GM19043 (cell line): ENCODE measurements at regions not wholly inside any gene's neighbourhood (a gene's known extent, or its start where the extent isn't known, plus 50 kb on each side); places are given as distances from the start of the nearest gene placed in this dataset.

ENCODE experiments used
- ATAC-seq: cut with Tn5 transposase; IDR thresholded peaks from one replicate; pipeline ENCODE4 v1.9.1; 2021; ENCODE audit warnings: low read depth; ENCODE audit not compliant: unreplicated experiment

- ATAC-seq: no peak
These were observed 476.3 kb upstream of the CDH5 start for GRCh38 chr16:65890203-65890602.

GRCh38 chr16:65889533-65889966 lies 476.9 kb upstream of the CDH5 start:
- no peak for ATAC-seq

GRCh38 chr16:65888201-65888600 lies 478.3 kb upstream of the CDH5 start:
- no peak for ATAC-seq

- no peak for ATAC-seq
These were observed 482.5 kb upstream of the CDH5 start for GRCh38 chr16:65884018-65884417.

GRCh38 chr16:65878347-65878746 lies 488.1 kb upstream of the CDH5 start:
- no peak for ATAC-seq

- ATAC-seq: no peak
These were observed 489.9 kb upstream of the CDH5 start for GRCh38 chr16:65876624-65877023.

- no peak for ATAC-seq
These were observed 490.5 kb upstream of the CDH5 start for GRCh38 chr16:65876056-65876408.

GRCh38 chr16:65875381-65876055 lies 491.0 kb upstream of the CDH5 start:
- no peak for ATAC-seq

GRCh38 chr16:65869261-65869660 lies 497.2 kb upstream of the CDH5 start:
- no peak for ATAC-seq

- no peak for ATAC-seq
These were observed 499.1 kb upstream of the CDH5 start for GRCh38 chr16:65867276-65867960.

GRCh38 chr16:65863236-65863635 lies 503.3 kb upstream of the CDH5 start:
- ATAC-seq: no peak

- ATAC-seq: no peak
These were observed 505.3 kb upstream of the CDH5 start for GRCh38 chr16:65861131-65861731.

- ATAC-seq: no peak
These were observed 511.0 kb upstream of the CDH5 start for GRCh38 chr16:65855171-65856145.

GRCh38 chr16:65846210-65846602 lies 520.3 kb upstream of the CDH5 start:
- ATAC-seq: no peak

GRCh38 chr16:65845466-65846209 lies 520.9 kb upstream of the CDH5 start:
- ATAC-seq: no peak

GRCh38 chr16:65843941-65844340 lies 522.5 kb upstream of the CDH5 start:
- ATAC-seq: no peak

GRCh38 chr16:65842067-65842466 lies 524.4 kb upstream of the CDH5 start:
- no peak for ATAC-seq

- no peak for ATAC-seq
These were observed 528.5 kb upstream of the CDH5 start for GRCh38 chr16:65838001-65838400.

GRCh38 chr16:65837464-65837863 lies 529.0 kb upstream of the CDH5 start:
- no peak for ATAC-seq

- ATAC-seq: no peak
These were observed 531.8 kb upstream of the CDH5 start for GRCh38 chr16:65834688-65835087.
